Epithelial cell of proximal tubule (primary cell): ENCODE measurements at regions not wholly inside any gene's neighbourhood (a gene's known extent, or its start where the extent isn't known, plus 50 kb on each side); places are given as distances from the start of the nearest gene placed in this dataset.
"Not testable (repeated sequence)": the region's sequence is repeated elsewhere in the genome, so short reads cannot be mapped to it uniquely, and the experiment has no call there.

Experiments used
- DNase-seq: peaks from one replicate; pipeline ENCODE4 v3.0.0-alpha.2; 2011; ENCODE audit warnings: low read depth
- H3K4me3 ChIP-seq: 2 replicates; pipeline ENCODE4 v1.5.1; 2011; ENCODE audit warnings: low read depth, mild to moderate bottlenecking, low read length
- TF ChIP-seq, protein P1 (sequence below): conservative IDR thresholded peaks from 2 replicates; pipeline ENCODE4 v1.5.1; 2012; ENCODE audit warnings: low read depth, mild to moderate bottlenecking, low read length

GRCh38 chr16:29158785-29159184, 173.9 kb downstream of the LAT start:
- H3K4me3 ChIP-seq, result no peak overlapping the region
- TF ChIP-seq, protein P1, sequence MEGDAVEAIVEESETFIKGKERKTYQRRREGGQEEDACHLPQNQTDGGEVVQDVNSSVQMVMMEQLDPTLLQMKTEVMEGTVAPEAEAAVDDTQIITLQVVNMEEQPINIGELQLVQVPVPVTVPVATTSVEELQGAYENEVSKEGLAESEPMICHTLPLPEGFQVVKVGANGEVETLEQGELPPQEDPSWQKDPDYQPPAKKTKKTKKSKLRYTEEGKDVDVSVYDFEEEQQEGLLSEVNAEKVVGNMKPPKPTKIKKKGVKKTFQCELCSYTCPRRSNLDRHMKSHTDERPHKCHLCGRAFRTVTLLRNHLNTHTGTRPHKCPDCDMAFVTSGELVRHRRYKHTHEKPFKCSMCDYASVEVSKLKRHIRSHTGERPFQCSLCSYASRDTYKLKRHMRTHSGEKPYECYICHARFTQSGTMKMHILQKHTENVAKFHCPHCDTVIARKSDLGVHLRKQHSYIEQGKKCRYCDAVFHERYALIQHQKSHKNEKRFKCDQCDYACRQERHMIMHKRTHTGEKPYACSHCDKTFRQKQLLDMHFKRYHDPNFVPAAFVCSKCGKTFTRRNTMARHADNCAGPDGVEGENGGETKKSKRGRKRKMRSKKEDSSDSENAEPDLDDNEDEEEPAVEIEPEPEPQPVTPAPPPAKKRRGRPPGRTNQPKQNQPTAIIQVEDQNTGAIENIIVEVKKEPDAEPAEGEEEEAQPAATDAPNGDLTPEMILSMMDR, result no peak
- DNase-seq, result no peak

DNA sequence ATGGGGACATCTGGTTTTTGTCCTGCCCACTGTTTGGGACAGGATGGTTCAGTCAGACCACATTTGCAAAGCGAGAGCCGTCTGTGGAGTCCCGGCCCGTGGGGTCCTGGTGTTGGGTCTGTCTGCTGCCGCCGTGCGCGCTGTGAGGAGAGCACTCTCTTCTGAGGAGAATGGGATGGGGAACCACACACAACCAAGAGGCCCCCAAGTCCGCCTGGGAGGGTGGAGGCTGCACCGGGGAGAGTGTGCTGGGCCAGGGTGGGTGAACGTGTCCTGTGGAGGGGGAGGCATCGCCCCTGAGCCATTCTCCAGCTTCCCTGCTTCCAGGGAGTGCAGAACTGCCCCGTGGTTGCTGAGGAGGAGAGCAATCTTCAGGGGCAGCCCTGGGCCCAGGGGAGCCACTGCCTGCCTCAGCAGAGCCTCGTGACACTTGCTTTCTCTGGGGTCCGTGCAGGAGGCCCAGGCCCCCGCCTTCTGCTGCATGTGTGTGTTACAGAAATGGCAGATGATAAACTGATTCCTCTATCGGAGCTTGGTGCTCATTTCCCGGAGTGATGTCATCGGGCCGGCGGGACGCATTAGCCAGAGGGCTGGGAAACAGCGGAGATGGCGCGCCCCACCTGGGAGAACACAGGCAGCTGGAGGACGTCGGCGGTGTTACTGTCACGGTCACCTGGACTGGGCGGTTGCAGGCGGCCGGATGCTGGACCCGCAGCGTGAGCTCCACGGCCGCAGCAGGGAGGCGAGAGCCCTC, 173.4 kb downstream of the LAT start:
- not testable (repeated sequence) for H3K4me3 ChIP-seq, DNase-seq

DNA sequence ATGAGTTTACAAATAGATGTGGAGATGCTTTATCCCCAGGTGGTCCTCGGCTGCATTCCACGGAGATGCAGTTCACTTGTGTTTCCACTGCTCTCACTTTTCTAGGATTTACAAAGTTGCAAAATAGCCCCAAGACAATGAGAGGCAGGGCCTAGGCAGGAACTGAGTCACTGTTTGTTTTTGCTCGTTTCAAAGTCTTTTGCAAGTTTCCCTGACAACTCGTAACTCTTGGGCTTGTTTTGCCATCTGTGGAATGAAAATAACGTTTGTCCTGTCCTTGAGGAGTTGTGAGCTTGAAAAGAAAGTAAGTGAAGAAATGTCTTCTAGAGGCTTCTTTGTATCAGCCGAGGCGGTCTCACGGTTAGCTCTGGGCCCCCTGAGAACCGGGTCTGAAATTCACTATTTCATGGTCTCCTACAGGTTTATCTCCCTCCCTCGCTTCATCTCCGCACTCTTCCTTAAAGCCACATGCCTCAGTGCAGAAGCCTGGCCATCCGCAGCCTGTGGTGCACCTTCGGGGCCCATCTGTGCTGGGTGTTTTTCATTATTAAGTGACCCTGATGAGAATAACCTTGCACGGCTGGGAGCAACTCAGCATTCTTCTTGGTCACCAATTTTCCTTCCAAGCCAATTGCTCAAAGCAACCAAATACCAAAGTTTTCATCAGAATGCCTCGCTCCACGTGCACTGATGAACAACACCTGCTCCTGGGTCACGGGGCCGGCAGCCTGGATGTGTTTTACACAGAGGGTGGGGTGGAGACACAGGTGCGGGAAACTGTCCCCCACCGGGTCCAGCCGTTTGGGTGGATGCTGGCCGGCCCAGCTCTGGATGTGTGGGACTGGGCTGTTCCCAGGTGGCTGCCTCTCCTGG, 172.4 kb downstream of the LAT start:
- H3K4me3 ChIP-seq, result not testable (repeated sequence)
- peak; percentile 89 for DNase-seq

DNA sequence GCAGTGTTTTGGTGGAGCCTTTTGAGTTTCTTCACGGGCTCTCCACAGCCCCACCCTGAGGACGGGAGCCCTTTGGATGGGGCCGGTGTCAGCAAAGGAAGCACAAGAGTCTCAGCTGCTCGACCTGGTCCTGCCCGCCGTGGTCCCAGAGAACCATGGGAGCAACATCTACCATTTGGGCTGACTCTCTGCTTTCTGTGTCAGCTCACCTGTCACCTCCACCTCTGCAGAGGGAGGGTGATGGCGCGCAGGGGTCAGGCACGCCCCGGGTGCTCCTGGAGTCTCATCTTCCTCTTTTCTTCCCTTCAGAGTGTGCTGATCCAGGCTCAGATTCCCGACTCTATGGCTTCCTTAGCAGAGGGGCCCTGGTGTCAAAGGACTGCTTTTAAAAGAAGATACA, 171.7 kb downstream of the LAT start:
- no peak overlapping the region for H3K4me3 ChIP-seq
- TF ChIP-seq, protein P1, result no peak
- DNase-seq, result no peak

GRCh38 chr16:29155866-29156200, 171.0 kb downstream of the LAT start:
- H3K4me3 ChIP-seq, DNase-seq: not testable (repeated sequence)

- not testable (repeated sequence) for DNase-seq
Observed at GRCh38 chr16:29155131-29155865, 170.4 kb downstream of the LAT start.

GRCh38 chr16:29154676-29155121, 169.8 kb downstream of the LAT start:
- TF ChIP-seq, protein P1, result no peak
- DNase-seq, result peak; percentile 37
- no peak overlapping the region for H3K4me3 ChIP-seq

More at GRCh38 chr16:29155131-29155865, 170.4 kb downstream of the LAT start:
- H3K4me3 ChIP-seq, result not testable (repeated sequence)

DNA sequence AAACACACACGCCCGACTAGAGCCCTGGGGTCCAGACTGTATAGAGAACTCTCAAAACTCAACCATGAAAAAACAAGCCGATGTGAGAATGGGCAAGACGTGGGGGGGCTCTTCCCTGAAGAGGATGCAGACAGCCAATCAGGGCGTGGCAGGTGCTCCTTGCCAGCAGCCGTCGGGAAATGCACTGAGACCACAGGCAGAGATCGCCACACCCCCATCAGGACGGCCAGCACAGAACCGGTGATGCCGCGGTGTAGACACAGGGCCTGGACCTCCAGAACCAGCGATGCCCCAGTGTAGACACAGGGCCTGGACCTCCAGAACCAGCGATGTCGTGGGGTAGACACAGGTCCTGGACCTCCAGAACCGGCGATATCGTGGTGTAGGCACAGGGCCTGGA, 169.2 kb downstream of the LAT start:
- TF ChIP-seq, protein P1, result no peak
- H3K4me3 ChIP-seq, result no peak overlapping the region
- DNase-seq, result no peak

- not testable (repeated sequence) for H3K4me3 ChIP-seq, DNase-seq
Observed at GRCh38 chr16:29153307-29153706, 168.5 kb downstream of the LAT start.

GRCh38 chr16:29152544-29153031, 167.7 kb downstream of the LAT start:
- not testable (repeated sequence) for DNase-seq, H3K4me3 ChIP-seq
